Left lung (tissue), 4 donors: ENCODE measurements at regions not wholly inside any gene's neighbourhood (a gene's known extent, or its start where the extent isn't known, plus 50 kb on each side); places are given as distances from the start of the nearest gene placed in this dataset.
"Not testable (repeated sequence)": the region's sequence is repeated elsewhere in the genome, so short reads cannot be mapped to it uniquely, and the experiment has no call there.

Experiments used
- ATAC-seq: fragments of 200-7000 bp; cut with Tn5 transposase; one replicate; pipeline ENCODE4 v1.9.1; 2020; ENCODE audit warnings: moderate library complexity
- DNase-seq, 4 donors: peaks; one replicate each; pipeline ENCODE4 v3.0.0-alpha.2; 2013 to 2020
- H3K27ac ChIP-seq, 2 donors: fragments of 200-600 bp; sonication (generic) in 1 of 2; one replicate each; pipeline versions ENCODE4 v1.5.0 to v1.8.0; 2020 to 2021
- H3K27me3 ChIP-seq, 2 donors: fragments of 200-600 bp; sonication (generic) in 1 of 2; one replicate each; pipeline versions ENCODE4 v1.5.0 to v1.8.0; 2020 to 2021
- H3K36me3 ChIP-seq, 2 donors: fragments of 200-600 bp; sonication (generic) in 1 of 2; one replicate each; pipeline versions ENCODE4 v1.5.0 to v1.8.0; 2020 to 2021
- H3K4me1 ChIP-seq, 2 donors: fragments of 200-600 bp; one replicate each; pipeline ENCODE4 v1.8.0; 2021
- H3K4me3 ChIP-seq, 2 donors: fragments of 200-600 bp; sonication (generic) in 1 of 2; one replicate each; pipeline versions ENCODE4 v1.5.0 to v1.8.0; 2020 to 2021; ENCODE audit warnings: mild to moderate bottlenecking in 1 of 2
- H3K9me3 ChIP-seq, 2 donors: fragments of 200-600 bp; sonication (generic) in 1 of 2; one replicate each; pipeline versions ENCODE4 v1.5.0 to v1.8.0; 2020 to 2021
- intact Hi-C, 2 donors: fragments of 100-400 bp; cut with DNase I; formaldehyde crosslinking; loops; one replicate each; pipeline versions ENCODE4 v1.11.2 to v1.14.2; 2022
- TF ChIP-seq, protein P1 (sequence below), 2 donors: fragments of 200-600 bp; sonication (generic) in 1 of 2; IDR thresholded peaks; one replicate each; pipeline versions ENCODE4 v1.5.0 to v1.8.0; 2021; ENCODE audit warnings: antibody characterized with exemption in 2 of 2
- donor health status: DM: no; HTN: yes; CAD: no.
- donor health status: DM: no; HTN: no; CAD: no.

DNA sequence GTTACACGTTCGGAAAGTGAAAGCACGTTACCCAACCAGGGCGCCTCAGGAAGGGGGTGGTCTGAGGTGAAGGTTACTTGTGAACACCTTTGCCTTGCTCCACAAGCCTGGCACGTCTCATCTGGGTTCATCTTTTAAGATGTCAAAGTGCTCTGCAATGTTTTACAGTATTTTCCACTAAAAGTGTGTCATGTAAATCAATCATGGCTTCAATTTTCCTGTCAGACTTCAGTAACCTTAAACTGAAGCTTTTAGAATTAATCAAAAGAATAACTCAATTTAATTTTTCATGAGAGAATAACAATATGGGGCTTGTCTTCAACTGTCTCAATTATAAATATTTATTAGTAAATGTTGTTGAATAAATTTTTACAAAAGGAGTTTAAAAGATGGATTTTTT is 93.3 kb upstream of the FANCL start:
- H3K27me3 ChIP-seq: no peaks in the 10 kb centered on the region
- TF ChIP-seq, protein P1, sequence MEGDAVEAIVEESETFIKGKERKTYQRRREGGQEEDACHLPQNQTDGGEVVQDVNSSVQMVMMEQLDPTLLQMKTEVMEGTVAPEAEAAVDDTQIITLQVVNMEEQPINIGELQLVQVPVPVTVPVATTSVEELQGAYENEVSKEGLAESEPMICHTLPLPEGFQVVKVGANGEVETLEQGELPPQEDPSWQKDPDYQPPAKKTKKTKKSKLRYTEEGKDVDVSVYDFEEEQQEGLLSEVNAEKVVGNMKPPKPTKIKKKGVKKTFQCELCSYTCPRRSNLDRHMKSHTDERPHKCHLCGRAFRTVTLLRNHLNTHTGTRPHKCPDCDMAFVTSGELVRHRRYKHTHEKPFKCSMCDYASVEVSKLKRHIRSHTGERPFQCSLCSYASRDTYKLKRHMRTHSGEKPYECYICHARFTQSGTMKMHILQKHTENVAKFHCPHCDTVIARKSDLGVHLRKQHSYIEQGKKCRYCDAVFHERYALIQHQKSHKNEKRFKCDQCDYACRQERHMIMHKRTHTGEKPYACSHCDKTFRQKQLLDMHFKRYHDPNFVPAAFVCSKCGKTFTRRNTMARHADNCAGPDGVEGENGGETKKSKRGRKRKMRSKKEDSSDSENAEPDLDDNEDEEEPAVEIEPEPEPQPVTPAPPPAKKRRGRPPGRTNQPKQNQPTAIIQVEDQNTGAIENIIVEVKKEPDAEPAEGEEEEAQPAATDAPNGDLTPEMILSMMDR (IDR thresholded peaks at IDR 0.05): no peak
- ATAC-seq (no peak), DNase-seq (no peak)
- H3K4me3 ChIP-seq: no peak overlapping the region
- H3K36me3 ChIP-seq: no peaks in the 10 kb centered on the region
- H3K9me3 ChIP-seq: no peaks in the 10 kb centered on the region
- H3K4me1 ChIP-seq: no peaks in the 10 kb centered on the region
- H3K27ac ChIP-seq: no peak overlapping the region
- intact Hi-C loops: no loop called here

DNA sequence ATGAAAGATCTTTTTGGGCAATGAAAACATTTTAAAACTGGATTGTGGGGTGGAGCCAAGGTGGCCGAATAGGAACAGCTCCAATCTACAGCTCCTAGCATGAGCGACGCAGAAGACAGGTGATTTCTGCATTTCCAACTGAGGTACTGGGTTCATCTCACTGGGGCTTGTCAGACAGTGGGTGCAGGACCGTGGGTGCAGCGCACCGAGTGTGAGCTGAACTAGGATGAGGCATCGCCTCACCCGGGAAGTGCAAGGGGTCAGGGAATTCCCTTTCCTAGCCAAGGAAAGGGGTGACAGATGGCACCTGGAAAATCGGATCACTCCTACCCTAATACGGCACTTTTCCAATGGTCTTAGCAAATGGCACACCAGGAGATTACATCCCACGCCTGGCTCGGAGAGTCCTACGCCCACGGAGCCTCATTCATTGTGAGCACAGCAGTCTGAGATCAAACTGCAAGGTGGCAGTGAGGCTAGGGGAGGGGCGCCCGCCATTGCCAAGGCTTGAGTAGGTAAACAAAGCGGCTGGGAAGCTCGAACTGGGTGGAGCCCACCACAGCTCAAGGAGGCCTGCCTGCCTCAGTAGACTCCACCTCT is 84.3 kb upstream of the FANCL start:
- H3K27ac ChIP-seq, H3K36me3 ChIP-seq, H3K9me3 ChIP-seq, H3K4me3 ChIP-seq, H3K4me1 ChIP-seq, H3K27me3 ChIP-seq, intact Hi-C loops, DNase-seq, ATAC-seq: not testable (repeated sequence)

DNA sequence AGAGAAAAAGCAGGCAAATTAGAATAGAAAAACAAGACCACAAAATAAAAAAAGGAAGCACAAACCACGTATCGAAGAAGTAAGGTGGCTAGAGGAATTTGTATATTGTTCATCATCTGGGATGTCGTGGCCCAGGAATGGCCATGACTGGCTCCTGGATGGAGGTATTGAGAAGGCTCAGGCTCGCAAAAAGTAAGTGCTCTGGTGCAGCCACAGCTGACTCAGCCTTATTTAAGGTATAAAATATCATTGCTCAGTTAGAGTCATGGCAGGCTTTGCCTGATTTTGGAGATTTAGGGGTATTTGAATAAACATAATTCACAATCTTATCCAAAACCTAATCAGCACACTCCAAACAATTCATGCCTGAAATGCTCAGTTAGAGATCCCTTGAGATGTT is 78.4 kb upstream of the FANCL start:
- no peaks in the 10 kb centered on the region for H3K27me3 ChIP-seq
- ATAC-seq (no peak), DNase-seq (no peak)
- H3K9me3 ChIP-seq: no peaks in the 10 kb centered on the region
- H3K27ac ChIP-seq: no peak overlapping the region
- no peaks in the 10 kb centered on the region for H3K36me3 ChIP-seq
- no peaks in the 10 kb centered on the region for H3K4me1 ChIP-seq
- TF ChIP-seq, protein P1 (IDR thresholded peaks at IDR 0.05): no peak
- no peak overlapping the region for H3K4me3 ChIP-seq
- intact Hi-C loops: no loop called here

DNA sequence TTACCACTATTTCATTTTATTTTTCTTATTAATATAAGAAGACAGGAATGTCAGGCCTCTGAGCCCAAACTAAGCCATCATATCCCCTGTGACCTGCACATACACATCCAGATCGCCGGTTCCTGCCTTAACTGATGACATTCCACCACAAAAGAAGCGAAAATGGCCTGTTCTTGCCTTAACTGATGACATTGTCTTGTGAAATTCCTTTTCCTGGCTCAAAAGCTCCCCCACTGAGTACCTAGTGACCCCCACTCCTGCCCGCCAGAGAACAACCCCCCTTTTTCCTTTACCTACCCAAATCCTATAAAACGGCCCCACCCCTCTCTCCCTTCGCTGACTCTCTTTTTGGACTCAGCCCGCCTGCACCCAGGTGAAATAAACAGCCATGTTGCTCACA is 77.8 kb upstream of the FANCL start:
- DNase-seq, H3K27me3 ChIP-seq, H3K27ac ChIP-seq, H3K36me3 ChIP-seq, H3K9me3 ChIP-seq, ATAC-seq, intact Hi-C loops, H3K4me1 ChIP-seq, H3K4me3 ChIP-seq: not testable (repeated sequence)

DNA sequence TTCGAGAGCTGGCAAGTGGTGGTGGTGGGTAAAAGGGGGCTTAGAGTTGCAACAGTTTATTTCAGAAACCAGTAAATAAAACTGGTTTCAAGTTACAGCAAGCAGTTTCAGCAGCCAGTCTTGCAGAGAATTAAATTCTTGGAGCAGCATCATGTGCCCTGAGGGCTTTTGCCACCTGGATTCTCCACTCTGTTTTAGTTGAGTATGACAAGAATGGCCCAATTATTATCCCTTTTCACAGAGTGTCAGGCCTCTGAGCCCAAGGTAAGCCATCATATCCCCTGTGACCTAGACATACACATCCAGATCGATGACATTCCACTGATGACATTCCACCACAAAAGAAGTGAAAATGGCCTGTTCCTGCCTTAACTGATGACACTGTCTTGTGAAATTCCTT is 72.8 kb upstream of the FANCL start:
- Histone ChIP-seq H3K4me1 (no peaks in the 10 kb centered on the region), H3K9me3 (peaks cover 0 to 4% of the 10 kb centered on the region in 2 donors), H3K36me3 (no peaks in the 10 kb centered on the region), H3K4me3 (no peak overlapping the region), H3K27ac (no peak overlapping the region), H3K27me3 (no peaks in the 10 kb centered on the region)
- no peak for DNase-seq
- TF ChIP-seq, protein P1 (IDR thresholded peaks at IDR 0.05): no peak
- no peak for ATAC-seq
- intact Hi-C loops: no loop called here

DNA sequence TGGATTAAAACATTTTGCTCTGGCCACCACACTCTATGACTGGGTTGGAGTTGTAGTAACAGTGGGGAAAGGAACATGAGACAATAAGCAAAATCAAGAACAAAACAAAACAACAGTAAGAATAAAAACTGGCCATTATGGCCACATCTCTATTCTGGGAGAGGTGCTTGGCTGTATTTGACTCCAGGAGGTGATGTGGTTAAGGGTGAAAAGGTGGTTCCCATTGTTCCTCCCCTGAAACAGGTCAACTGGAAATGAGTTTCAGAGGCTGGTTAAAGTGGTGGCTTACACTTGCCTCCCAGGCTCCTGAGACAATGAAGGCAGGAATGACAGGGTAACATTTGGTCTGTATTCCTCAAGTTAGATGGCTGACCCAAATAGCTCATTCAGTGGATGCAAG is 67.3 kb upstream of the FANCL start:
- Histone ChIP-seq H3K27me3 (no peaks in the 10 kb centered on the region), H3K9me3 (peaks cover 0 to 2% of the 10 kb centered on the region in 2 donors), H3K4me3 (no peak overlapping the region), H3K4me1 (no peaks in the 10 kb centered on the region), H3K27ac (no peak overlapping the region), H3K36me3 (no peaks in the 10 kb centered on the region)
- no peak for ATAC-seq
- no peak for DNase-seq
- TF ChIP-seq, protein P1 (IDR thresholded peaks at IDR 0.05): no peak
- intact Hi-C loops: no loop called here
